KMS-11 (cell line): ENCODE measurements at regions not wholly inside any gene's neighbourhood (a gene's known extent, or its start where the extent isn't known, plus 50 kb on each side); places are given as distances from the start of the nearest gene placed in this dataset.

Experiments used
- H2AFZ ChIP-seq: fragments of 200-600 bp; sonication (generic); 2 replicates; pipeline ENCODE4 v1.6.1; 2016; ENCODE audit warnings: antibody characterized with exemption, mixed run types, low read depth
- H3K27ac ChIP-seq: fragments of 200-600 bp; sonication (generic); 2 replicates; pipeline ENCODE4 v1.6.1; 2016; ENCODE audit warnings: mild to moderate bottlenecking, mixed run types
- H3K27me3 ChIP-seq: fragments of 200-600 bp; sonication (generic); 2 replicates; pipeline ENCODE4 v1.6.1; 2017; ENCODE audit warnings: mild to moderate bottlenecking, low read depth, mixed run types, moderate library complexity; ENCODE audit not compliant: insufficient read depth
- H3K36me3 ChIP-seq: fragments of 200-600 bp; sonication (generic); 2 replicates; pipeline ENCODE4 v1.6.1; 2017; ENCODE audit warnings: mild to moderate bottlenecking, mixed run types; ENCODE audit not compliant: insufficient read depth
- H3K4me1 ChIP-seq: fragments of 200-600 bp; sonication (generic); 2 replicates; pipeline ENCODE4 v1.6.1; 2016; ENCODE audit warnings: mild to moderate bottlenecking, low read depth, mixed run types; ENCODE audit not compliant: poor library complexity, severe bottlenecking
- H3K4me2 ChIP-seq: fragments of 200-600 bp; sonication (generic); 2 replicates; pipeline ENCODE4 v1.7.0; 2016; ENCODE audit warnings: mild to moderate bottlenecking, mixed run types
- H3K4me3 ChIP-seq: fragments of 200-600 bp; sonication (generic); IDR thresholded peaks from 2 replicates; pipeline ENCODE4 v1.6.1; 2017; ENCODE audit warnings: low read depth, low read length, mixed read lengths; ENCODE audit not compliant: insufficient read depth
- H3K79me2 ChIP-seq: fragments of 200-600 bp; sonication (generic); 2 replicates; pipeline ENCODE4 v1.6.1; 2016; ENCODE audit warnings: low read depth, mixed run types; ENCODE audit not compliant: insufficient read depth
- H3K9ac ChIP-seq: fragments of 200-600 bp; sonication (generic); 2 replicates; pipeline ENCODE4 v1.6.1; 2016; ENCODE audit warnings: mild to moderate bottlenecking, mixed run types
- H4K20me1 ChIP-seq: fragments of 200-600 bp; sonication (generic); 2 replicates; pipeline ENCODE4 v1.6.1; 2016; ENCODE audit warnings: mild to moderate bottlenecking, mixed run types; ENCODE audit not compliant: insufficient read depth
- CTCF ChIP-seq: fragments of 200-600 bp; sonication (generic); conservative IDR thresholded peaks from 2 replicates; pipeline ENCODE4 v1.6.1; 2017; ENCODE audit warnings: low read depth, mild to moderate bottlenecking, antibody characterized with exemption, low read length, moderate library complexity, mixed read lengths

DNA sequence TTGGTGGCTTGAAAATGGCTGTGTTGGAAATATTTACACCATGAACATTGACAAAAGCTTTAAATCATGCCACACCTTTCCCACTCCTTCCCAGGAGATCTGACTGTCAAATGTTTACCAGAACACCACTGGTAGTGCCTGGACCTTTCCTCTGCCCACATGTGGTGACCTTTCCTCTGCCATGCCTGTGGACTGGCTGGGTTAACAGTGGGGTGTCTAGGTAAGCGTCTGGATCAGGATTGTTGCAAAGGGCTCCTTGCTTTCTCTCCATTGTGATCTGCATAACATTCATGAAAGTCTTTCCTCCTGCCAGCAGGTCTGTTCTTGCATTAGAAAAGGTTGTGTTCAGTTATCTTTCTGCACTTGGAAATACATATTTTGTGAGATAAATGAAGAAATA is 572.7 kb downstream of the DHX35 start:
- Histone ChIP-seq H3K79me2 (no peaks in the 10 kb centered on the region), H3K9ac (no peak overlapping the region), H3K4me3 (no peak overlapping the region), H3K27me3 (no peaks in the 10 kb centered on the region), H4K20me1 (no peaks in the 10 kb centered on the region), H3K27ac (no peak overlapping the region), H3K4me2 (no peak overlapping the region), H3K36me3 (no peaks in the 10 kb centered on the region), H3K4me1 (no peaks in the 10 kb centered on the region), H2AFZ (no peak overlapping the region)
- TF ChIP-seq CTCF: no peak

DNA sequence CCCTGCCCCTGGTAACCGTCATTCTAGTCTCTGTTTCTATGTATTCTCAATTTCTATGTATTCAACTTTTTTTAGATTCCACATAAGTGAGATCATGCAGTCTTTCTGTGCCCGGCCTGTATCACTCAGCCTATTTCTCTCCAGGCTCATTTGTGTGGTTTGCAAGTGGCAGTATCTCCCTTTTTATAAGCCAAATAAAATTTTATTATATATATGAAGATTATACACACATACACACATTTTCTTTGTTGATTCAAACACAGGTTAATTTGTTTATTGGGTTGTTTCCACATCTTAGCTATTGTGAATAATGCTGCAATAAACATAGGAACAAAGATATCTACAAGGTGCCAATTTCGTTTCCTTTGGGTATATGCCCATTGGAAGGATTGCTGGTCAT is 571.7 kb downstream of the DHX35 start:
- Histone ChIP-seq H3K9ac (no peak overlapping the region), H3K27me3 (no peaks in the 10 kb centered on the region), H4K20me1 (no peaks in the 10 kb centered on the region), H3K4me1 (no peaks in the 10 kb centered on the region), H3K36me3 (no peaks in the 10 kb centered on the region), H3K4me3 (no peak overlapping the region), H3K4me2 (no peak overlapping the region), H3K27ac (no peak overlapping the region), H2AFZ (no peak overlapping the region), H3K79me2 (no peaks in the 10 kb centered on the region)
- no peak for TF ChIP-seq CTCF

GRCh38 chr20:39532205-39532604 is 570.1 kb downstream of the DHX35 start:
- no peak for TF ChIP-seq CTCF
- H3K4me3 ChIP-seq: no peak overlapping the region

GRCh38 chr20:39528436-39528835 is 566.3 kb downstream of the DHX35 start:
- H3K9ac ChIP-seq: no peak overlapping the region
- no peaks in the 10 kb centered on the region for H3K27me3 ChIP-seq
- no peak for TF ChIP-seq CTCF
- H3K27ac ChIP-seq: no peak overlapping the region
- no peaks in the 10 kb centered on the region for H3K36me3 ChIP-seq
- H3K4me3 ChIP-seq: no peak overlapping the region
- no peaks in the 10 kb centered on the region for H3K4me1 ChIP-seq
- H3K79me2 ChIP-seq: no peaks in the 10 kb centered on the region
- H2AFZ ChIP-seq: no peak overlapping the region
- no peak overlapping the region for H3K4me2 ChIP-seq
- no peaks in the 10 kb centered on the region for H4K20me1 ChIP-seq

More at GRCh38 chr20:39532205-39532604, 570.1 kb downstream of the DHX35 start:
- Histone ChIP-seq H3K79me2 (no peaks in the 10 kb centered on the region), H3K27me3 (no peaks in the 10 kb centered on the region), H3K27ac (no peak overlapping the region), H3K4me1 (no peaks in the 10 kb centered on the region), H3K36me3 (no peaks in the 10 kb centered on the region), H3K4me2 (no peak overlapping the region), H3K9ac (no peak overlapping the region), H4K20me1 (no peaks in the 10 kb centered on the region), H2AFZ (no peak overlapping the region)
